Kidney glomerular epithelial cell (primary cell): ENCODE measurements at regions not wholly inside any gene's neighbourhood (a gene's known extent, or its start where the extent isn't known, plus 50 kb on each side); places are given as distances from the start of the nearest gene placed in this dataset.

ENCODE experiments used
- DNase-seq: peaks from one replicate; lab custom pipeline; 2025; lab: John Stamatoyannopoulos, UW

- no peak for DNase-seq
Observed at GRCh38 chr12:62128175-62128975, 131.8 kb upstream of the USP15 start.

- no peak for DNase-seq
Observed at GRCh38 chr12:62129291-62129690, 130.9 kb upstream of the USP15 start.

GRCh38 chr12:62130402-62130801 lies 129.8 kb upstream of the USP15 start:
- DNase-seq = no peak

- no peak for DNase-seq
Observed at GRCh38 chr12:62130834-62131552, 129.2 kb upstream of the USP15 start.

- DNase-seq = no peak
Observed at GRCh38 chr12:62133440-62133839, 126.8 kb upstream of the USP15 start.

- no peak for DNase-seq
Observed at GRCh38 chr12:62135553-62136200, 124.5 kb upstream of the USP15 start.

- DNase-seq = no peak
Observed at GRCh38 chr12:62136496-62136895, 123.7 kb upstream of the USP15 start.

- DNase-seq = no peak
Observed at GRCh38 chr12:62138527-62138926, 121.7 kb upstream of the USP15 start.

- no peak for DNase-seq
Observed at GRCh38 chr12:62146318-62146717, 113.9 kb upstream of the USP15 start.

- DNase-seq = no peak
Observed at GRCh38 chr12:62158013-62158412, 102.2 kb upstream of the USP15 start.

GRCh38 chr12:62158461-62159360 lies 101.5 kb upstream of the USP15 start:
- no peak for DNase-seq

GRCh38 chr12:62162214-62162613 lies 98.0 kb upstream of the USP15 start:
- no peak for DNase-seq

GRCh38 chr12:62163368-62163767 lies 96.8 kb upstream of the USP15 start:
- no peak for DNase-seq

GRCh38 chr12:62164036-62164435 lies 96.2 kb upstream of the USP15 start:
- no peak for DNase-seq

- no peak for DNase-seq
Observed at GRCh38 chr12:62166525-62166924, 93.7 kb upstream of the USP15 start.

- no peak for DNase-seq
Observed at GRCh38 chr12:62168411-62168810, 91.8 kb upstream of the USP15 start.

- DNase-seq = no peak
Observed at GRCh38 chr12:62170241-62170640, 90.0 kb upstream of the USP15 start.

GRCh38 chr12:62190689-62191490 lies 69.3 kb upstream of the USP15 start:
- DNase-seq = no peak

GRCh38 chr12:62191491-62192179 lies 68.6 kb upstream of the USP15 start:
- DNase-seq = no peak

- peak; percentile 83 for DNase-seq
Observed at GRCh38 chr12:62192180-62192902, 67.9 kb upstream of the USP15 start.
